ENCODE measurements at regions not wholly inside any gene's neighbourhood (a gene's known extent, or its start where the extent isn't known, plus 50 kb on each side); places are given as distances from the start of the nearest gene placed in this dataset.

GRCh38 chr12:83271201-83271600, 584.5 kb downstream of the TMTC2 start:
- TF ChIP-seq CTCF (IDR thresholded peaks at IDR 0.05) (no peak), POLR2A (IDR thresholded peaks at IDR 0.05; ENCODE audit: low read length) (no peak), HDAC2 (IDR thresholded peaks at IDR 0.05) (no peak), JUNB (IDR thresholded peaks at IDR 0.05) (no peak), SREBF2 (IDR thresholded peaks at IDR 0.05) (no peak), PBX3 (IDR thresholded peaks at IDR 0.05) (no peak), MAFK (IDR thresholded peaks at IDR 0.05; ENCODE audit: partially characterized antibody) (no peak)

All from A549 (cell line).